ENCODE measurements at regions not wholly inside any gene's neighbourhood (a gene's known extent, or its start where the extent isn't known, plus 50 kb on each side); places are given as distances from the start of the nearest gene placed in this dataset.

GRCh38 chr5:120400356-120400755, 63.7 kb upstream of the PRR16 start:
- H3K9me3 ChIP-seq: peaks cover 5 to 12% of the 10 kb centered on the region in 2 donors
- no peaks in the 10 kb centered on the region for H3K4me1 ChIP-seq
- no peak for DNase-seq (ENCODE audit: low spot score in 2 of 2)
- H3K36me3 ChIP-seq: no peaks in the 10 kb centered on the region
- H3K4me3 ChIP-seq: no peak overlapping the region
- intact Hi-C loops (cut with DNase I; ENCODE audit: low total_unique reads): no loop called here
- TF ChIP-seq CTCF (IDR thresholded peaks at IDR 0.05) (no peak), POLR2A (IDR thresholded peaks at IDR 0.05) (no peak), POLR2AphosphoS5 (IDR thresholded peaks at IDR 0.05) (no peak)
- H3K27me3 ChIP-seq: no peaks in the 10 kb centered on the region
- no peak overlapping the region for H3K27ac ChIP-seq

- intact Hi-C loops (cut with DNase I; ENCODE audit: low total_unique reads): no loop called here
- Histone ChIP-seq H3K9me3 (peaks cover 5 to 12% of the 10 kb centered on the region in 2 donors), H3K27ac (no peak overlapping the region), H3K4me1 (no peaks in the 10 kb centered on the region), H3K36me3 (no peaks in the 10 kb centered on the region), H3K27me3 (no peaks in the 10 kb centered on the region), H3K4me3 (no peak overlapping the region)
- no peak for TF ChIP-seq POLR2A (IDR thresholded peaks at IDR 0.05)
- no peak for DNase-seq (ENCODE audit: low spot score in 2 of 2)
Measured at GRCh38 chr5:120402606-120403005, 61.5 kb upstream of the PRR16 start.

- no peak for DNase-seq (ENCODE audit: low spot score in 2 of 2)
- no peaks in the 10 kb centered on the region for H3K9me3 ChIP-seq
- no peaks in the 10 kb centered on the region for H3K27me3 ChIP-seq
- no peaks in the 10 kb centered on the region for H3K4me1 ChIP-seq
- intact Hi-C loops (cut with DNase I; ENCODE audit: low total_unique reads): no loop called here
- no peak overlapping the region for H3K4me3 ChIP-seq
- TF ChIP-seq CTCF (IDR thresholded peaks at IDR 0.05) (no peak), POLR2AphosphoS5 (IDR thresholded peaks at IDR 0.05) (no peak), POLR2A (IDR thresholded peaks at IDR 0.05) (no peak)
- H3K36me3 ChIP-seq: no peaks in the 10 kb centered on the region
- H3K27ac ChIP-seq: no peak overlapping the region
Measured at GRCh38 chr5:120405286-120405864, 58.7 kb upstream of the PRR16 start.

GRCh38 chr5:120405923-120406322, 58.2 kb upstream of the PRR16 start:
- intact Hi-C loops (cut with DNase I; ENCODE audit: low total_unique reads): no loop called here
- no peak for TF ChIP-seq POLR2AphosphoS5 (IDR thresholded peaks at IDR 0.05)
- no peak for TF ChIP-seq CTCF (IDR thresholded peaks at IDR 0.05)
- TF ChIP-seq POLR2A (IDR thresholded peaks at IDR 0.05): no peak
- no peak overlapping the region for H3K27ac ChIP-seq

GRCh38 chr5:120413686-120414085, 50.4 kb upstream of the PRR16 start:
- TF ChIP-seq CTCF (IDR thresholded peaks at IDR 0.05) (no peak), POLR2AphosphoS5 (IDR thresholded peaks at IDR 0.05) (no peak), POLR2A (IDR thresholded peaks at IDR 0.05) (no peak)
- Histone ChIP-seq H3K36me3 (no peaks in the 10 kb centered on the region), H3K4me1 (no peaks in the 10 kb centered on the region), H3K27ac (no peak overlapping the region), H3K4me3 (no peak overlapping the region), H3K27me3 (no peaks in the 10 kb centered on the region), H3K9me3 (no peaks in the 10 kb centered on the region)
- intact Hi-C loops (cut with DNase I; ENCODE audit: low total_unique reads): no loop called here
- no peak for DNase-seq (ENCODE audit: low spot score in 2 of 2)

More at GRCh38 chr5:120405923-120406322, 58.2 kb upstream of the PRR16 start:
- Histone ChIP-seq H3K4me3 (no peak overlapping the region), H3K36me3 (no peaks in the 10 kb centered on the region), H3K27me3 (no peaks in the 10 kb centered on the region), H3K9me3 (no peaks in the 10 kb centered on the region), H3K4me1 (no peaks in the 10 kb centered on the region)
- no peak for DNase-seq (ENCODE audit: low spot score in 2 of 2)
